Endodermal cell (in vitro differentiated cells): ENCODE measurements at regions not wholly inside any gene's neighbourhood (a gene's known extent, or its start where the extent isn't known, plus 50 kb on each side); places are given as distances from the start of the nearest gene placed in this dataset.

Source experiments
- DNase-seq: peaks from one replicate; pipeline ENCODE4 v3.0.0-alpha.2; 2017
- H3K27ac ChIP-seq: 2 replicates; pipeline ENCODE4 v1.5.1; 2013; ENCODE audit warnings: mild to moderate bottlenecking, low read depth, low read length, moderate library complexity
- H3K27me3 ChIP-seq: 2 replicates; pipeline ENCODE4 v1.6.1; 2013; ENCODE audit warnings: mild to moderate bottlenecking, low read length, moderate library complexity; ENCODE audit not compliant: insufficient read depth, control insufficient read depth, poor library complexity, severe bottlenecking
- H3K36me3 ChIP-seq: 2 replicates; pipeline ENCODE4 v1.7.0; 2013; ENCODE audit warnings: mild to moderate bottlenecking, low read length, moderate library complexity; ENCODE audit not compliant: control insufficient read depth, insufficient read depth
- H3K4me1 ChIP-seq: one replicate; pipeline ENCODE4 v1.7.0; 2013; ENCODE audit warnings: low read length; ENCODE audit not compliant: control insufficient read depth, insufficient read depth
- H3K4me3 ChIP-seq: 2 replicates; pipeline ENCODE4 v1.5.1; 2013; ENCODE audit warnings: mild to moderate bottlenecking, low read length, moderate library complexity
- H3K9ac ChIP-seq: 2 replicates; pipeline ENCODE4 v1.6.1; 2013; ENCODE audit warnings: mild to moderate bottlenecking, low read length, moderate library complexity; ENCODE audit not compliant: poor library complexity, severe bottlenecking; ENCODE audit errors: extremely low read depth
- H3K9me3 ChIP-seq: 2 replicates; pipeline ENCODE4 v1.6.1; 2013; ENCODE audit warnings: mild to moderate bottlenecking, low read length, moderate library complexity; ENCODE audit not compliant: control insufficient read depth
- H3K27ac Mint-ChIP-seq: 2 replicates; pipeline ENCODE4 v1.8.0; 2020; ENCODE audit warnings: mixed read lengths
- H3K27me3 Mint-ChIP-seq: 2 replicates; pipeline ENCODE4 v1.8.0; 2021; ENCODE audit warnings: mild to moderate bottlenecking, mixed read lengths; ENCODE audit not compliant: insufficient read depth
- H3K36me3 Mint-ChIP-seq: 2 replicates; pipeline ENCODE4 v1.8.0; 2020; ENCODE audit warnings: low read depth, mixed read lengths
- H3K4me1 Mint-ChIP-seq: 2 replicates; pipeline ENCODE4 v1.8.0; 2020; ENCODE audit warnings: mixed read lengths
- H3K4me3 Mint-ChIP-seq: 2 replicates; pipeline ENCODE4 v1.8.0; 2020; ENCODE audit warnings: mild to moderate bottlenecking, moderate library complexity, mixed read lengths
- H3K9me3 Mint-ChIP-seq: 2 replicates; pipeline ENCODE4 v1.8.0; 2020; ENCODE audit warnings: mild to moderate bottlenecking, mixed read lengths
- CTCF ChIP-seq: fragments of 200-600 bp; sonication (generic); conservative IDR thresholded peaks from 2 replicates; pipeline ENCODE4 v1.5.0; 2021; ENCODE audit warnings: antibody characterized with exemption, mild to moderate bottlenecking
- WGBS, 2 experiments: methylation state at CpG; one replicate each; pipeline versions ENCODE4 v1.1.5 to v1.1.7; 2013; ENCODE audit warnings: missing lambda C conversion rate in 2 of 2, mixed read lengths in 1 of 2; ENCODE audit not compliant: insufficient coverage in 1 of 2, insufficient read length in 1 of 2; 5-methylcytosine and 5-hydroxymethylcytosine counted together

- no peaks in the 10 kb centered on the region for H3K27me3 ChIP-seq
- no peak for TF ChIP-seq CTCF
- Mint-ChIP-seq H3K36me3 (peaks cover 7% of the 10 kb centered on the region), H3K4me1 (no peaks in the 10 kb centered on the region), H3K4me3 (no peak overlapping the region), H3K9me3 (peaks cover 84% of the 10 kb centered on the region), H3K27me3 (no peaks in the 10 kb centered on the region), H3K27ac (no peak overlapping the region)
- no peaks in the 10 kb centered on the region for H3K36me3 ChIP-seq
- H3K4me1 ChIP-seq, result no peaks in the 10 kb centered on the region
- no peak overlapping the region for H3K4me3 ChIP-seq
- peaks cover 30% of the 10 kb centered on the region for H3K9me3 ChIP-seq
- H3K9ac ChIP-seq, result no peak overlapping the region
- DNase-seq, result no peak
- 84 to 86% methylated on average over 16 to 22 of the region's 22 CpGs for WGBS, 2 experiments
- H3K27ac ChIP-seq, result no peak overlapping the region
Measured at GRCh38 chr1:2891923-2892448, 90.5 kb upstream of the TTC34 start.

GRCh38 chr1:2893473-2894120, 92.1 kb upstream of the TTC34 start:
- Mint-ChIP-seq H3K4me3 (no peak overlapping the region), H3K27me3 (no peaks in the 10 kb centered on the region), H3K9me3 (peaks cover 87% of the 10 kb centered on the region), H3K4me1 (no peaks in the 10 kb centered on the region), H3K36me3 (peaks cover 8% of the 10 kb centered on the region), H3K27ac (no peak overlapping the region)
- no peak overlapping the region for H3K4me3 ChIP-seq
- H3K27ac ChIP-seq, result no peak overlapping the region
- no peaks in the 10 kb centered on the region for H3K4me1 ChIP-seq
- 88% methylated on average over 19 to 20 of the region's 20 CpGs for WGBS, 2 experiments
- DNase-seq, result no peak
- no peaks in the 10 kb centered on the region for H3K36me3 ChIP-seq
- peaks cover 46% of the 10 kb centered on the region for H3K9me3 ChIP-seq
- no peaks in the 10 kb centered on the region for H3K27me3 ChIP-seq
- no peak overlapping the region for H3K9ac ChIP-seq
- TF ChIP-seq CTCF, result no peak

- no peak overlapping the region for H3K9ac ChIP-seq
- peaks cover 47% of the 10 kb centered on the region for H3K9me3 ChIP-seq
- WGBS, 2 experiments, result 87 to 91% methylated on average over 17 to 27 of the region's 27 CpGs
- H3K27ac Mint-ChIP-seq, result no peak overlapping the region
- H3K4me1 ChIP-seq, result no peaks in the 10 kb centered on the region
- H3K36me3 ChIP-seq, result no peaks in the 10 kb centered on the region
- H3K4me3 ChIP-seq, result no peak overlapping the region
- H3K27ac ChIP-seq, result no peak overlapping the region
- no peaks in the 10 kb centered on the region for H3K27me3 ChIP-seq
- no peak overlapping the region for H3K4me3 Mint-ChIP-seq
- no peak for DNase-seq
- no peaks in the 10 kb centered on the region for H3K4me1 Mint-ChIP-seq
- no peak for TF ChIP-seq CTCF
- peaks cover 4% of the 10 kb centered on the region for H3K36me3 Mint-ChIP-seq
- peaks cover 87% of the 10 kb centered on the region for H3K9me3 Mint-ChIP-seq
- H3K27me3 Mint-ChIP-seq, result no peaks in the 10 kb centered on the region
Measured at GRCh38 chr1:2894381-2895041, 93.0 kb upstream of the TTC34 start.
